HL-60 (cell line): ENCODE measurements at regions not wholly inside any gene's neighbourhood (a gene's known extent, or its start where the extent isn't known, plus 50 kb on each side); places are given as distances from the start of the nearest gene placed in this dataset.

Experiments used
- DNase-seq, 2 experiments: peaks; one replicate each; pipeline ENCODE4 v3.0.0-alpha.2; 2010 to 2020; ENCODE audit warnings: low read depth in 1 of 2, low spot score in 1 of 2
- H3K27ac ChIP-seq: fragments of 250-450 bp; sonication (Bioruptor Pico); replicated peaks from 2 replicates; pipeline ENCODE4 v1.5.1; 2020; ENCODE audit warnings: mild to moderate bottlenecking, moderate library complexity
- H3K27me3 ChIP-seq: fragments of 250-450 bp; sonication (Bioruptor Pico); 2 replicates; pipeline ENCODE4 v1.5.1; 2021; ENCODE audit warnings: mild to moderate bottlenecking, moderate library complexity; ENCODE audit not compliant: insufficient read depth, poor library complexity, severe bottlenecking
- H3K4me3 ChIP-seq: replicated peaks from 2 replicates; pipeline ENCODE4 v1.5.1; 2011; ENCODE audit warnings: mild to moderate bottlenecking, control low read depth, low read length; ENCODE audit not compliant: insufficient read depth
- GABPA ChIP-seq: IDR thresholded peaks from 2 replicates; pipeline ENCODE4 v1.6.1; 2012; ENCODE audit warnings: low read depth
- POLR2AphosphoS5 ChIP-seq: IDR thresholded peaks from 2 replicates; pipeline ENCODE4 v1.6.1; 2012; ENCODE audit warnings: low read depth
- REST ChIP-seq: IDR thresholded peaks from 2 replicates; pipeline ENCODE4 v1.6.1; 2012; ENCODE audit warnings: low read depth; ENCODE audit not compliant: insufficient replicate concordance
- SPI1 ChIP-seq: IDR thresholded peaks from 2 replicates; pipeline ENCODE4 v1.6.1; 2012; ENCODE audit warnings: low read depth, mild to moderate bottlenecking, borderline replicate concordance
- TF ChIP-seq, protein P1 (sequence below): IDR thresholded peaks from one replicate; pipeline ENCODE4 v1.5.1; 2011; ENCODE audit warnings: low read length, control low read depth, inconsistent platforms; ENCODE audit not compliant: insufficient read depth

- Histone ChIP-seq H3K4me3 (no peak overlapping the region), H3K27ac (no peak overlapping the region), H3K27me3 (no peaks in the 10 kb centered on the region)
- DNase-seq, result no peak
- TF ChIP-seq POLR2AphosphoS5 (no peak), SPI1 (no peak), GABPA (no peak), REST (no peak)
- TF ChIP-seq, protein P1, sequence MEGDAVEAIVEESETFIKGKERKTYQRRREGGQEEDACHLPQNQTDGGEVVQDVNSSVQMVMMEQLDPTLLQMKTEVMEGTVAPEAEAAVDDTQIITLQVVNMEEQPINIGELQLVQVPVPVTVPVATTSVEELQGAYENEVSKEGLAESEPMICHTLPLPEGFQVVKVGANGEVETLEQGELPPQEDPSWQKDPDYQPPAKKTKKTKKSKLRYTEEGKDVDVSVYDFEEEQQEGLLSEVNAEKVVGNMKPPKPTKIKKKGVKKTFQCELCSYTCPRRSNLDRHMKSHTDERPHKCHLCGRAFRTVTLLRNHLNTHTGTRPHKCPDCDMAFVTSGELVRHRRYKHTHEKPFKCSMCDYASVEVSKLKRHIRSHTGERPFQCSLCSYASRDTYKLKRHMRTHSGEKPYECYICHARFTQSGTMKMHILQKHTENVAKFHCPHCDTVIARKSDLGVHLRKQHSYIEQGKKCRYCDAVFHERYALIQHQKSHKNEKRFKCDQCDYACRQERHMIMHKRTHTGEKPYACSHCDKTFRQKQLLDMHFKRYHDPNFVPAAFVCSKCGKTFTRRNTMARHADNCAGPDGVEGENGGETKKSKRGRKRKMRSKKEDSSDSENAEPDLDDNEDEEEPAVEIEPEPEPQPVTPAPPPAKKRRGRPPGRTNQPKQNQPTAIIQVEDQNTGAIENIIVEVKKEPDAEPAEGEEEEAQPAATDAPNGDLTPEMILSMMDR, result no peak
Measured at GRCh38 chr11:134529212-134530096, 117.4 kb upstream of the B3GAT1 start.

GRCh38 chr11:134528453-134528852, 116.4 kb upstream of the B3GAT1 start:
- Histone ChIP-seq H3K4me3 (no peak overlapping the region), H3K27ac (no peak overlapping the region), H3K27me3 (no peaks in the 10 kb centered on the region)
- no peak for DNase-seq
- no peak for TF ChIP-seq POLR2AphosphoS5
- TF ChIP-seq, protein P1, result no peak
- no peak for TF ChIP-seq GABPA
- no peak for TF ChIP-seq REST
- TF ChIP-seq SPI1, result no peak

- H3K27me3 ChIP-seq, result no peaks in the 10 kb centered on the region
- no peak overlapping the region for H3K4me3 ChIP-seq
- TF ChIP-seq, protein P1, result no peak
- no peak for TF ChIP-seq REST
- H3K27ac ChIP-seq, result no peak overlapping the region
- DNase-seq, result no peak
Measured at GRCh38 chr11:134527382-134528243, 115.6 kb upstream of the B3GAT1 start.
